Endothelial cell of umbilical vein (primary cell): ENCODE measurements at regions not wholly inside any gene's neighbourhood (a gene's known extent, or its start where the extent isn't known, plus 50 kb on each side); places are given as distances from the start of the nearest gene placed in this dataset.

Experiments used
- BruUV-seq: library from RNA; stranded (reverse); fragments of 400-500 nt; replicated peaks from 2 replicates; lab custom pipeline; 2021; lab: Mats Ljungman, UMichigan
- CTCF ChIA-PET: fragments of 300-600, 350-600 bp; sonication (Branson Sonifier 250); formaldehyde crosslinking; loops from one replicate; lab custom pipeline; 2021; ENCODE audit warnings: antibody characterized with exemption, inconsistent platforms; lab: Charles Lee
- POLR2A ChIA-PET: fragments of 300-600, 350-600 bp; sonication (Branson Sonifier 250); formaldehyde crosslinking; loops from one replicate; lab custom pipeline; 2021; ENCODE audit warnings: antibody characterized with exemption, inconsistent platforms; lab: Charles Lee
- DNase-seq: peaks from one replicate; pipeline ENCODE4 v3.0.0-alpha.2; 2011; ENCODE audit warnings: low read depth, low spot score
- FAIRE-seq: peaks from 2 replicates; lab custom pipeline; 2011; peaks lifted over from hg19 to GRCh38; lab: Jason Lieb, UNC
- H2AFZ ChIP-seq: 2 replicates; pipeline ENCODE4 v1.6.0; 2012; ENCODE audit warnings: low read depth, low read length, control low read depth, inconsistent platforms
- H3K27ac ChIP-seq: 2 replicates; pipeline ENCODE4 v1.5.1; 2011; ENCODE audit warnings: low read depth, mild to moderate bottlenecking, control low read depth, low read length, moderate library complexity; ENCODE audit not compliant: insufficient read depth
- H3K27me3 ChIP-seq, 2 experiments: 2 replicates each; pipeline versions ENCODE4 v1.6.0 to v1.6.1; 2011; ENCODE audit warnings: low read length in 2 of 2, mixed read lengths in 1 of 2; ENCODE audit not compliant: control insufficient read depth in 2 of 2, insufficient read depth in 2 of 2
- H3K36me3 ChIP-seq, 2 experiments: 2 replicates in 1 of 2; 3 replicates in 1 of 2; pipeline ENCODE4 v1.5.1; 2011; ENCODE audit warnings: low read length in 2 of 2, mild to moderate bottlenecking in 1 of 2, moderate library complexity in 1 of 2; ENCODE audit not compliant: control insufficient read depth in 2 of 2, insufficient read depth in 2 of 2; ENCODE audit errors: extremely low read depth in 1 of 2
- H3K4me1 ChIP-seq: 3 replicates; pipeline ENCODE4 v1.5.1; 2011; ENCODE audit warnings: mild to moderate bottlenecking, low read length; ENCODE audit not compliant: control insufficient read depth, insufficient read depth; ENCODE audit errors: extremely low read depth
- H3K4me2 ChIP-seq: 2 replicates; pipeline ENCODE4 v1.6.1; 2011; ENCODE audit warnings: low read length, control low read depth, mixed read lengths; ENCODE audit not compliant: insufficient read depth
- H3K4me3 ChIP-seq, 3 experiments: fragments of 200-600 bp in 1 of 3; sonication (generic), shearing (Covaris generic) in 1 of 3; replicated peaks in 1 of 3; 2 replicates each; pipeline ENCODE4 v1.5.1; 2011 to 2016; ENCODE audit warnings: control low read depth in 3 of 3, low read length in 3 of 3, mild to moderate bottlenecking in 2 of 3, inconsistent platforms in 1 of 3, low read depth in 1 of 3, moderate library complexity in 1 of 3; ENCODE audit not compliant: insufficient read depth in 1 of 3
- H3K79me2 ChIP-seq: 2 replicates; pipeline ENCODE4 v1.6.0; 2012; ENCODE audit warnings: low read length, inconsistent platforms; ENCODE audit not compliant: control insufficient read depth, insufficient read depth
- H3K9ac ChIP-seq: replicated peaks from 2 replicates; pipeline ENCODE3; 2011; ENCODE audit warnings: low read length, control low read depth; ENCODE audit not compliant: insufficient read depth; ENCODE audit errors: extremely low read depth
- H3K9me1 ChIP-seq: replicated peaks from 3 replicates; pipeline ENCODE4 v1.6.0; 2011; ENCODE audit warnings: mild to moderate bottlenecking, low read length; ENCODE audit not compliant: control insufficient read depth, insufficient read depth; ENCODE audit errors: extremely low read depth
- H3K9me3 ChIP-seq: replicated peaks from 2 replicates; pipeline ENCODE4 v1.5.1; 2012; ENCODE audit warnings: low read length, inconsistent platforms; ENCODE audit not compliant: control insufficient read depth, insufficient read depth
- H4K20me1 ChIP-seq: replicated peaks from 2 replicates; pipeline ENCODE3; 2011; ENCODE audit warnings: mild to moderate bottlenecking, low read length; ENCODE audit not compliant: control insufficient read depth, insufficient read depth; ENCODE audit errors: extremely low read depth
- CTCF ChIP-seq, 2 donors: IDR thresholded peaks; 1 replicate in 1 of 2; 2 replicates in 1 of 2; pipeline ENCODE4 v1.5.1; 2011; ENCODE audit warnings: low read length in 2 of 2, mild to moderate bottlenecking in 2 of 2, moderate library complexity in 2 of 2, control low read depth in 1 of 2, inconsistent platforms in 1 of 2, low read depth in 1 of 2; ENCODE audit not compliant: insufficient read depth in 1 of 2; ENCODE audit errors: extremely low read depth in 1 of 2
- EZH2 ChIP-seq: IDR thresholded peaks from 2 replicates; pipeline ENCODE4 v1.6.1; 2012; ENCODE audit warnings: borderline replicate concordance, low read depth, mild to moderate bottlenecking, moderate library complexity, low read length, inconsistent platforms; ENCODE audit not compliant: severe bottlenecking
- FOS ChIP-seq: IDR thresholded peaks from 2 replicates; pipeline ENCODE4 v1.6.1; 2011; ENCODE audit warnings: mild to moderate bottlenecking, low read length, moderate library complexity, borderline replicate concordance; ENCODE audit not compliant: insufficient read depth
- GATA2 ChIP-seq: IDR thresholded peaks from 2 replicates; pipeline ENCODE4 v1.7.0; 2011; ENCODE audit warnings: low read depth, mild to moderate bottlenecking, moderate library complexity, mixed read lengths, low read length; ENCODE audit not compliant: insufficient read length, insufficient read depth
- JUN ChIP-seq: IDR thresholded peaks from 2 replicates; pipeline ENCODE4 v1.6.1; 2011; ENCODE audit warnings: borderline replicate concordance, low read depth; ENCODE audit not compliant: insufficient read length, insufficient read depth
- MAX ChIP-seq: IDR thresholded peaks from 2 replicates; pipeline ENCODE4 v1.6.1; 2011; ENCODE audit not compliant: insufficient read depth, insufficient read length
- MYC ChIP-seq: IDR thresholded peaks from one replicate; pipeline ENCODE4 v1.6.1; 2011; ENCODE audit warnings: mild to moderate bottlenecking, low read depth, low read length
- POLR2A ChIP-seq: IDR thresholded peaks from 2 replicates; pipeline ENCODE4 v1.6.1; 2012; ENCODE audit warnings: low read depth, mild to moderate bottlenecking, control low read depth, low read length
- POLR2AphosphoS5 ChIP-seq: IDR thresholded peaks from 2 replicates; pipeline ENCODE4 v1.6.1; 2012; ENCODE audit warnings: low read depth, mild to moderate bottlenecking, control low read depth, low read length, moderate library complexity; ENCODE audit not compliant: insufficient read depth
- dilution Hi-C: fragments of 300-500 bp; cut with MboI; formaldehyde crosslinking; loops from one replicate; pipeline ENCODE4 v1.15.0; 2019; ENCODE audit warnings: low sequenced_read_pairs; ENCODE audit not compliant: extremely low pct_ligation_motif_present
- intact Hi-C: fragments of 100-400 bp; cut with micrococcal nuclease; formaldehyde crosslinking; loops from one replicate; pipeline ENCODE4 v1.10.0; 2022

DNA sequence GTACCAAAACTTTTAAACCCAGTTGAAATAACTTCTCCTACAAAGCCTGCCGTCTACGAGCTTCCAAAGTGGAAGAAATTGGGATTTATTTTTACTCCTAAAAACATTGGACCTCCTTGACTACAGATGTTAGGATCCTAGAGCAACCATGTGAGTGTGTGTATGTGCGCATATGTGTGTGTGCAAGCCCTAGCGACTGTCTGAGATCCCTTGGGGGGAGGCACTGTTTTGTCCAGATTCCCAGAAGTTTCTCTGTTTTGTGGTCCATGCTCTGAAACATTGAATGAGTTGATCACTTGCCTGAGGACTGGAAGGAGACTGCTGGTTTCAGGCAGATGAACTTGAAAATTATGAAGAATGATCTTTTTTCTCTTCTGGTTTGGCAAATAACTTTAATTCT, 312.3 kb upstream of the ZNF32 start:
- dilution Hi-C loops: no loop called here
- intact Hi-C loops: no loop called here
- BruUV-seq: no TSS peak
- ChIA-PET POLR2A (no interaction called here), CTCF (interaction anchor here (0.9 kb wide), 1 partner anchor 271 kb away, joined by 3 read pairs; no protein-coding TSS in a partner anchor)
- Histone ChIP-seq H3K79me2 (no peaks in the 10 kb centered on the region), H3K9ac (no peak overlapping the region), H3K27ac (no peak overlapping the region), H3K4me2 (no peak overlapping the region), H2AFZ (no peak overlapping the region), H4K20me1 (no peaks in the 10 kb centered on the region), H3K9me1 (no peaks in the 10 kb centered on the region), H3K4me3 (no peak overlapping the region), H3K4me1 (peaks cover 6% of the 10 kb centered on the region), H3K27me3 (no peaks in the 10 kb centered on the region), H3K9me3 (no peaks in the 10 kb centered on the region), H3K36me3 (no peaks in the 10 kb centered on the region)
- DNase-seq: no peak
- no peak for FAIRE-seq
- TF ChIP-seq POLR2AphosphoS5: no peak
- TF ChIP-seq FOS: no peak
- no peak for TF ChIP-seq JUN
- TF ChIP-seq GATA2: no peak
- TF ChIP-seq EZH2: no peak
- TF ChIP-seq MAX: no peak
- no peak for TF ChIP-seq POLR2A
- TF ChIP-seq MYC: no peak
- TF ChIP-seq CTCF (IDR thresholded peaks at IDR 0.05; ENCODE audit: extremely low read depth in 1 of 2, insufficient read depth in 1 of 2, low read depth in 1 of 2, low read length in 2 of 2): no peak
